ENCODE measurements at regions not wholly inside any gene's neighbourhood (a gene's known extent, or its start where the extent isn't known, plus 50 kb on each side); places are given as distances from the start of the nearest gene placed in this dataset.

DNA sequence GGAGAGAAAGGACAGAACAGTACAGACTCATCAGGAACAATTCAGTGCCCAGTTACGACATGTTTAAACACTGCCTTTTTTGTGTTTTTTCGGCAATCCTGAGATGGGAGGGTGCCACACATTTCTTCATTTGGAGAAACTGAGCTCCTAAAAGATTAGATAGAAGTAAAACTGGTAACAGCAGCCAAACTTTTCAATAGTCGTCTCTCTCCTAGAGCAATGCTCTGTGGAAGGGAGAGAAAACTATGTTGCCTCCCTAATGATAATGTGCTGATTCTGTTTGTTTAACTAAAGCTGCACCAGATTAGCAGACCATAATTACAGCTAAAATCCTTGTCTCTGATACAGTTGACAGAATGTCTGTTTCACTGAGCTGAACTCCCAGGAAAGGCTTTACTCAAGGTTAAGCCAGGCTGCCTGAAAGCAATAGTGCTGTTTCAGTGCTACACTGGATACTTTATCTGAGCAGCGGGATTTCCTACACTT lies 76.2 kb upstream of the CXADR start:
- TF ChIP-seq POLR2A (IDR thresholded peaks at IDR 0.05), result no peak
- TF ChIP-seq, protein P1, sequence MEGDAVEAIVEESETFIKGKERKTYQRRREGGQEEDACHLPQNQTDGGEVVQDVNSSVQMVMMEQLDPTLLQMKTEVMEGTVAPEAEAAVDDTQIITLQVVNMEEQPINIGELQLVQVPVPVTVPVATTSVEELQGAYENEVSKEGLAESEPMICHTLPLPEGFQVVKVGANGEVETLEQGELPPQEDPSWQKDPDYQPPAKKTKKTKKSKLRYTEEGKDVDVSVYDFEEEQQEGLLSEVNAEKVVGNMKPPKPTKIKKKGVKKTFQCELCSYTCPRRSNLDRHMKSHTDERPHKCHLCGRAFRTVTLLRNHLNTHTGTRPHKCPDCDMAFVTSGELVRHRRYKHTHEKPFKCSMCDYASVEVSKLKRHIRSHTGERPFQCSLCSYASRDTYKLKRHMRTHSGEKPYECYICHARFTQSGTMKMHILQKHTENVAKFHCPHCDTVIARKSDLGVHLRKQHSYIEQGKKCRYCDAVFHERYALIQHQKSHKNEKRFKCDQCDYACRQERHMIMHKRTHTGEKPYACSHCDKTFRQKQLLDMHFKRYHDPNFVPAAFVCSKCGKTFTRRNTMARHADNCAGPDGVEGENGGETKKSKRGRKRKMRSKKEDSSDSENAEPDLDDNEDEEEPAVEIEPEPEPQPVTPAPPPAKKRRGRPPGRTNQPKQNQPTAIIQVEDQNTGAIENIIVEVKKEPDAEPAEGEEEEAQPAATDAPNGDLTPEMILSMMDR (IDR thresholded peaks at IDR 0.05), result no peak
